HG03025 (cell line): ENCODE measurements at regions not wholly inside any gene's neighbourhood (a gene's known extent, or its start where the extent isn't known, plus 50 kb on each side); places are given as distances from the start of the nearest gene placed in this dataset.
"Not testable (repeated sequence)": the region's sequence is repeated elsewhere in the genome, so short reads cannot be mapped to it uniquely, and the experiment has no call there.

ENCODE experiments used
- ATAC-seq: cut with Tn5 transposase; IDR thresholded peaks from one replicate; pipeline ENCODE4 v1.9.1; 2021; ENCODE audit warnings: mild to moderate bottlenecking, moderate library complexity; ENCODE audit not compliant: unreplicated experiment, low FRiP score

GRCh38 chr3:127420829-127421228, 133.0 kb upstream of the PRR20G start:
- no peak for ATAC-seq

GRCh38 chr3:127419641-127420553, 132.1 kb upstream of the PRR20G start:
- ATAC-seq, result no peak

GRCh38 chr3:127419182-127419581, 131.3 kb upstream of the PRR20G start:
- ATAC-seq, result no peak

GRCh38 chr3:127418560-127419147, 130.8 kb upstream of the PRR20G start:
- ATAC-seq, result no peak

GRCh38 chr3:127417709-127418559, 130.1 kb upstream of the PRR20G start:
- no peak for ATAC-seq

GRCh38 chr3:127413871-127414270, 126.0 kb upstream of the PRR20G start:
- ATAC-seq, result no peak

- no peak for ATAC-seq
These were observed 125.5 kb upstream of the PRR20G start for GRCh38 chr3:127413318-127413673.

GRCh38 chr3:127412578-127413317, 124.9 kb upstream of the PRR20G start:
- ATAC-seq, result no peak

GRCh38 chr3:127411875-127412274, 124.0 kb upstream of the PRR20G start:
- ATAC-seq, result not testable (repeated sequence)

- ATAC-seq, result no peak
These were observed 123.4 kb upstream of the PRR20G start for GRCh38 chr3:127411083-127411727.

GRCh38 chr3:127410678-127411077, 122.8 kb upstream of the PRR20G start:
- ATAC-seq, result no peak

- no peak for ATAC-seq
These were observed 122.3 kb upstream of the PRR20G start for GRCh38 chr3:127410137-127410488.

GRCh38 chr3:127409421-127410136, 121.7 kb upstream of the PRR20G start:
- ATAC-seq, result no peak

- ATAC-seq, result no peak
These were observed 121.0 kb upstream of the PRR20G start for GRCh38 chr3:127408684-127409420.

- ATAC-seq, result no peak
These were observed 120.3 kb upstream of the PRR20G start for GRCh38 chr3:127408022-127408683.

GRCh38 chr3:127407026-127407939, 119.4 kb upstream of the PRR20G start:
- ATAC-seq, result no peak
